HG02798 (cell line): ENCODE measurements at regions not wholly inside any gene's neighbourhood (a gene's known extent, or its start where the extent isn't known, plus 50 kb on each side); places are given as distances from the start of the nearest gene placed in this dataset.
"Not testable (repeated sequence)": the region's sequence is repeated elsewhere in the genome, so short reads cannot be mapped to it uniquely, and the experiment has no call there.

ENCODE experiments used
- ATAC-seq: cut with Tn5 transposase; IDR thresholded peaks from one replicate; pipeline ENCODE4 v1.9.1; 2021; ENCODE audit warnings: mild to moderate bottlenecking; ENCODE audit not compliant: unreplicated experiment, poor library complexity

DNA sequence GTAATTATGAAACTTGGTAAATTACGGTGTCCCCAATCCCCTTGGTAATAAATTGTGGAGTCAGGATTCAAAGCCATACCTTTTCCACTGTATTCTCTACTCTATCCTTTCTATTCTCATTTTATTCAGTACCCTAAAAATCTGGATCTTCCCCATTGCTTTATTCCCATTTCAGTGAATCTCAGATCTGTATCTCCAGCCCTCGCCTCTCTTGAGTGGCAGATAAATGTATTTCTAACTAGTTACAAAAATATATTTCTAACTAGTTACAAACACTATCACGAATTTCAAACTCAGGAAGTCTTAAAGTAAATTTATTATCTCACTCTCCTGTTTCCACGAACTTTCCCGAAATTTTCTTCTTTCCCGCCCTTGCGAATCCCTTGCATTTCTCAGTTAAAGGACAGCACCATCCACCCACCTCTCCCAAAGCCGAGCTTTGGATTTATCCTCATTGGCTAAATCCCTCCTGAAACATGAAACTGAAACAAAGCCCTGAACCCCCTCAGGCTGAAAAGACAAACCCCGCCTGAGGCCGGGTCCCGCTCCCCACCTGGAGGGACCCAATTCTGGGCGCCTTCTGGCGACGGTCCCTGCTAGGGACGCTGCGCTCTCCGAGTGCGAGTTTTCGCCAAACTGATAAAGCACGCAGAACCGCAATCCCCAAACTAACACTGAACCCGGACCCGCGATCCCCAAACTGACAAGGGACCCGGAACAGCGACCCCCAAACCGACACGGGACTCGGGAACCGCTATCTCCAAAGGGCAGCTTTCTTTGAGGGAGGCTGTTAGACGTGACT lies 164.3 kb upstream of the PABPC3 start:
- no peak for ATAC-seq

DNA sequence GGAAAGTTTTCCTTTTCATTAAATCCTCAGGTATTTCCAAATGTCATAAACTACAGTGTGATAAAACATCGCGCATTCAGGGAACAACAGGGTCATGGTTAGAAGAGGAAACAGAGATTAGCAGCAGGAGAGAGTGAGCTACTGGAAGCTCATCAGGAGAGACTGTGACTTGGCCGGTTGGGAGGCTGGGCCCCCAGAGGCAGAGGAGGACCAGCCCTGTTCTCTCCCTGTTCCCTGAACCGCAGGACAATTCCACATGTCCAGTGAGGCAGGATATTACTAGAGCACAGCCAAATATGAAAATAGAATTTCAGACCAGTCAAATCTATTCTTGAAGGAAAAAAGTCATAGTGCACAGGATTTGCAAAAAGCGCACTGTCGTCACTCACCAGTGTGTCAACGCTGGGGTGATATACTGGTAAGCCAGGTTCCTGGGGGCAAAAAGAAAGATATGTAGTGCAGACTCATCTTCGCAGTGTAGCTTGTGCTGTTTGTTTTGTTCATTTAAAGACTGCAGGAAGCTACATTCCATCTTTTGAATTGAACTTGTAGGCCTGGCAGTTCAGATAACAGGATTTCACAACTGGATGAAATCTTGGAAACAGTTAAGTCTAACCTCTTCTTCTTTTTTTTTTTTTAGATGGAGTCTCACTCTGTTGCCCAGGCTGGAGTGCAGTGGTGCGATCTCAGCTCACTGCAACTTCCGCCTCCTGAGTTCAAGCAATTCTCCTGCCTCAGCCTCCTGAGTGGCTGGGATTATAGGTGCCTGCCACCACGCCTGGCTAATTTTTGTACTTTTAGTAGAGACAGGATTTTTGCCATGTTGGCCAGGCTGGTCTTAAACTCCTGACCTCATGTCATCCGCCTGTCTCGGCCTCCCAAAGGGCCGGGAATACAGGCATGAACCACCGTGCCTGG lies 162.6 kb upstream of the PABPC3 start:
- not testable (repeated sequence) for ATAC-seq

DNA sequence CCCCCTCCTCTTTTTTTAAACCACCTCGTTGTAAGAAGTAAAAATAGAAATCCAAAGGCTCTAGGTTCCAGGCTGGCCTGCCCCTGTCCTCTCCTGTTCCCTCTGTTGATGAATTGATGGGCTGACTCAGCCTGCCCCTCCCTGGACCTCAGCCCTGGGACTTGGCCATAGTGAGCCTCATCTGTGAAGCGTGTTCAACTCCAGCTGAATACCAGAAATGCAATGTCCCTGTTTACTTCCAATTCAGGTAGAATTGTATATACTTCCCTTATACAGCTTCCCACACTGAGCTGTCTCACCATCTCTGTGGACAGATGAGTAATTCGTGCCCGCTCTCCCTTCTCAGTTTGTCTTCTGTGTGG lies 161.9 kb upstream of the PABPC3 start:
- ATAC-seq = not testable (repeated sequence)

DNA sequence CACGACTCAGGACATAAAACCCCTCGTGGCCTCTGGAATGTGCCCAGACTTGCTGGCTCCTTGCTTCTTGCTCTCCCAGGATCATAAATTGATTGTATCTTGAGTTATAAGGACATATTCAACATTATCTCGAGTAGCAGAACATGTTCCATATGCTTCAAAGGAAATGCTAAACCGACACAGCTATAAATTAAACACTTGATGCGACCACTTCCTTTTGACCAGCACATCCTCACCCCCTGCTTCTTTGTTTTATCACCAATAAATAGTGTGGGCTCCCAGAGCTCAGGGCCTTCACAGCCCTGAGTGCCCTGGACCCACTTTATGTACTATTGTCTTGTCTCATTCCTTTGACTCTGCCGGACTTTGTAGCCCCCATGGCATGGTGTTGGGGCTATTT lies 157.0 kb upstream of the PABPC3 start:
- no peak for ATAC-seq

DNA sequence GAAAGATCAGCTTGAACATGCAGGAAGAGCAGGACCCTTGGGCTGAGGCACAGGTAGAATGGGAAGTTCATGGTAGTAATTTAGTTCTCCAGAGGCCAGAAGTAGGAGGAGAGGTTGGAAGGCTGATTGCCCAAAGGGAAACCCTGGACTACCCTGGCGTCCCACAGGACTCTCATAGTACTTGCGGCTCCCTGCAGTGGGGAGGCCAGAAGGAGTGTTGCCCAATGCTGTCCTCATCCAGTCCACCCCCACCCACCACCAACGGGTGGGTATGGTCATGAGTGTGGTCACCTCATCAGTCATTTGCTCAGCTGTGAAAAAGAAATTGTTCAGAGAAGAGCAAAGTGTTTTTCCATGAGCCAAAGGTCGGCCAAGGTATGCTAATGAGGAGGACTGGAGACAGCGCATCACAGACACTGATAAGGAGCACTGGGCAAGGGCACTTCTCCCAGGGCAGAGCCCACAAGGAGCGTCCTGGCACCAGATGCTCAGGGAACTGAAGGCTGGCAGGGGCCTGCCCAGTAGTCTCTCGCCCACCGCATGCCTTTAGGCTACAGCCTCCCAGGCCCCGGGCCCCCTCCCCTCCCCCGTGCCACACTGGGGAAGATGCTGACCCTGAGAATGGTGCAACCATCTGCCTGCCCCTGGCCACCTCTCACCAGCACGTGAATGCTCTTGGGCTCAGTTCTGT lies 154.8 kb upstream of the PABPC3 start:
- not testable (repeated sequence) for ATAC-seq

DNA sequence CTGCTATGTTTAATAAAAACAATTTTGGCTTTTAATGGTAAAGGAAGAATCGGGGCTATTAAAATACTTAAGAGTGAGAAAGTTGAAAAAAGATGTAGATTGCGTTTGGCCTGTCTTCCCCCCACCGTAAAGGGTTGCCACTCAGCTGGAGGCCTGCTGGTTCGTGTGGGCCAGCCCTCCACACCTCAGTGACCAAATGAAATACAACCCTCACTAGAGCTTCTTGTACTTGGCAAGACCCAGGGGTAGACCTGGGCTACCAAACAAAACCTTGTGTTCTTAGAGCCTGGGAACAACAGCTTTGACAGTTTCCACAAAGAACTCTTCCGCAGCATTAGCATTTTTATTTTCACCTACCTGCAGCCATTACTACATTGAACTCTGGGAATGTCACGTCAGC lies 152.8 kb upstream of the PABPC3 start:
- no peak for ATAC-seq

DNA sequence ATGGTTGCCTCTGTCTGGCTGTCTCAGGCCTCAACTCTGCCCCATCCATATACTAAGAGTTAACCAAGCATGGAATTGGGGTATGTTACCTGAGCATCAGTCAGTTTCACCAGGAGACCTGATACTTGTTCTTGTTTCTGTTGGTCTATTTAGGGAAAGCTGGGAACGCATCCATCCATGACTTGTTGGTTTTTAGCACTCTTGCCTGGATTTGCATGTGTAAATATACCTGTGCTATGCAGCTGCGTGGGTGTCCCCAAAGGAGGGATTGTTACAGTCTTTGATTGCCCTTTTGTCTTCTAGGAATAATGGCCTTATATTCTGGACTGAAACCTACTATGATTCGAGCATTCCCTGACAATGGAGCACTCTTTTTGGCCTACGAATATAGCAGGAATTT lies 151.9 kb upstream of the PABPC3 start:
- ATAC-seq = not testable (repeated sequence)

DNA sequence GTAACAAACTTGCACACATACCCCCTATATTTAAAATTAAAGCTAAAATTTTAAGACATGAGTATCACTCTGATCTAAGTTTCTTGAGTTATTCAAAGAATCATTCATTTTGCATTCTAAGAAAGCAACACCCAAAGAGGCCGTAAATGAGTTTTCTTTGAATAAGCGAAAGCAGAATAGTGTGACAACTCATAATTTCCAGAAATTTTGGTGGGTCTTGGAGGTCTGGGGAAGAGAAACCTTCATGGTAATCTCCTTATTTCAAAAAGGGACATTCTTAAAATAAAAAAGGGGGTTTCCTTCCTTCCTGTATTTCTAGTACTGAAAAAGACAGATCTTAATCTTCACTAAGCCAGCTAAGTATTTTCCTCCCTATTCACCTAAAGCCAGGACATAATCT lies 147.0 kb upstream of the PABPC3 start:
- ATAC-seq = not testable (repeated sequence)

DNA sequence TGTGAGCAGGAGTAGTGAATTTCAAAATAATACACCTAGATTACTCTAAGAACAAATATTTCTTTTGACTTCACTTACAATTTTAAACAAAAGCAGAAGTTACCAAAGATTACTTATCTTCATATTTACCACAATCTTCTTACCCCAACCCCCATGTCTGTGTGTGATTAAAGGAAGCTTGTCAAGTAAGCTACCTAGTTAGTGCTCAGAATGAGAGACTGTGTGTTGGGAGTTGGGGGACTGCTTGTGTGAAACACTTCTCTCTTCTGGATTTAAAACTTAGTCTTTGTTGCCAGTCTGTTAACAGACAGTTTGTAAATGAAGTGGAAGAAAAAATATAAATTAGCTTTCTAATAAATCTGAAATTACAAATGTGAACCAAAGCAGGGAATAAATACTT lies 145.3 kb upstream of the PABPC3 start:
- not testable (repeated sequence) for ATAC-seq

DNA sequence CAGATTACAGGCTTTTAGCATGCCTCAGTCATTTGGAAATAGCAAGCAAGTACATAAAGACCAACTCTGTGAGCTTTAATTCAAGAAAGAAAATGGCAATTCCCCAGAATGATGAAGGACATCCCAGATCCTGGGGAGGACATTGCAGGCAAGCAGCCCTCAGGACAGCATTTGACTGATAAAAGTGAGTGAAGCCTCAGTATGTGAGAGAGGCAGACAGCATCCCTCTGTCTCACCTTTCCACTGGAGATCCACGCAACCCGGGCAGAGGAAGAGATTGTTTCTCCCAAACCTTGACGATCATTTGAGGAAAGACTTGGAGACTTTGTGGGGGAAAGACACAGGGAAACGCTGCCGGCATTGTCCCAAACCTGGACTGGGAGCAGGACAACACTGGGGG lies 128.0 kb upstream of the PABPC3 start:
- ATAC-seq = not testable (repeated sequence)

DNA sequence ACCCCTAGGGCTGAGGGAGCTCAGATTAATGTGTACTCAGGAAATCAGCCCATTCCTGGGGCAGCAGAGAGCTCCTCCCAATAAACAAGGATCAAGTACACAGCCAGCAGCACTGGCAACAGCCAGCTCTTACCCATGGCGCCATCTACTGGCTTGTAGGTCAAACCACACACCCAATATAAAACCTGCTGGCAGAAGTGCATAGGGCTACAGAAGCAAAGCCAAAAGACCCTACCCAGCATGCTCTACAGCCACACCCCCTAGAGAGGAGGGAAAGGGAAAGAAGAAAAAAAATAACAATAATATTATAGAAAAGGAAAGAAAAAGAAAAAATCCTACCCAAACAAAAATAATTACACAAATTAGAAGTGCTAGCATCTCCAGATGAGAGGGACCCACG lies 127.5 kb upstream of the PABPC3 start:
- not testable (repeated sequence) for ATAC-seq

DNA sequence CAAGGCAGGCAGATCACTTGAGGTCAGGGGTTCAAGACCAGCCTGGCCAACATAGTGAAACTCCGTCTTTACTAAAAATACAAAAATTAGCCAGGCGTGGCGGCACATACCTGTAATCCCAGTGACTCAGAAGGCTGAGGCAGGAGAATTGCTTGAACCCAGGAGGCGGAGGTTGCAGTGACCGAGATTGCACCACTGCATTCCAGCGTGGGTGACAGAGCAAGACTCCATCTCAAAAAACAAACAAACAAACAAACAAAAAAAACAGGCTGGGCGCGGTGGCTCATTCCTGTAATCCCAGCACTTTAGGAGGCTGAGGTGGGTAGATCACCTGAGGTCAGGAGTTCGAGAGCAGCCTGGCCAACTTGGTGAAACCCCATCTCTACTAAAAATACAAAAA lies 122.8 kb upstream of the PABPC3 start:
- not testable (repeated sequence) for ATAC-seq

DNA sequence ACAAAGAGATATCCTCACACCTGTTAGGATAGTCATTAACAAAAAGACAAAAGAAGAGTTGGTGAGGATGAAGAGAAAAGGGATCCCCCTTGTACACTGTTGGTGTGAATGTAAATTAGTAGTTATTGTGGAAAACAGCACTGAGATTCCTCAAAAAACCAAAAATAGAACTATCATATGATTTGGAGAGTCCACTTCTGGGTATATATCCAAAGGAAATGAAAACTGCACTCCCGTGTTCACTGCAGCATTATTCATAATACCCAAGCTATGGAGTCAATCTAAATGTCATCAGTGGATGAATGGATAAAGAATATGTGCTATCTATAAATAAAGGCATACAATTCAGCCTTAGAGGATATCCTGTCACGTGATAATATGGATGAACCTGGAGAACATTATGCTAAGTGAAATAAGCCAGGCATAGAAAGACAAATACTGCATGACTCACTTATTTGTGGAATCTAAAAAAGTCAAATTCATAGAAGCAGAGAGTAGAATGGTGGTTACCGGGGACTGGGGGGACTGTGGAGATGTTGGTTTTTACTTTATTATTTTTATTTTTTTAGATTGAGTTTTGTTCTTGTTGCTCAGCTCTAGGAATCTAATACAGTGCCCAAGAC lies 114.6 kb upstream of the PABPC3 start:
- not testable (repeated sequence) for ATAC-seq

DNA sequence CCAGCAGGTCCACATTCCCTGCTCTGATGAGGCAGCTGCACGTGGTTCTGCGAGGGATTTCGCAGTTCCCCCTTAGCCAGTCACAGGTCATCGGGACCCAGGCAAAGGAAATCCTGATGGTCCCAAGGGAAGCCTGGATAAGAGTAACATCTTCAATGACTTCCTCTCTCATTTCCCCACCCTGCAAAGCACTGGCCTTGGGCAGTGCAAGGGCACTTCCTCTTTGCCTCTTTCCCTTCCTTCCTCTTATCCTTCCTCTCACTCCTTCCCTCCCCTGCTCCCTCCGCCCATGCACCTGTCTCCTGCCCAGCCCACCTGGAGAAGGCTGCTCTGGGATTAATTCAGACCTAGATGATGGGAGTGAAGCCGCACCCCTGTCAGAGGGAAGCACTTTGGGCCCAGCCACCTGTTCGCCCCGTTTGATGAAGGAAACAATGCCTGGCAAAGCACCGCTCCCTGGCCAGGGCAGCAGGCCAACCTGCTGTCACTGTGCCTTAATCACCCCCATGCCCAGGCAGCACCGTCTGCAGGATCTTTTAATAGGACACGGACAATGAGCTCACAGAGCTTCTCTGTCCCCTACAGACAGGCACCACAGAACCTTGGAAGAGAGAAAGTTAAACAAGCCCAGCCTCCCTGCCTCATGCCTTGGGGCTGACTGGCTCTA lies 113.5 kb upstream of the PABPC3 start:
- no peak for ATAC-seq

DNA sequence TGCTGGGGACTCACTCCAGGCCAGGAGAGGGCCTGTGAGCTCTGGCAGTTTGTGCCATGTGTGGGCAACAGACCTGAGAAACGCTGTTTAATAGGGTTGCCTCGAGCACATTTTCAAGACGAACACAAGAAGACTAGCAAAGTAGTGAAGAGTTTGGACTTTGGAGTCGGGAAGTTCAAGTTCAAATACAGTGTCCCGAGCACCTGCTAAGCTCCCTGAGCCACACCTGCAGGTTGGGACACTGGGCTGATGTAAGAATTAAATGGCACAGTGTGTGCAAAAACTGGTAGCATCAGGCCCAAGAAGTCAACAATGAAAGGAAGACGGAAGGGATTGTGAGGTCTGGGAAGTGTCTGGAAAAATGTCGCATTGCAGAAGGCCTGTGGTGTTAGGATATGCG lies 112.8 kb upstream of the PABPC3 start:
- no peak for ATAC-seq

DNA sequence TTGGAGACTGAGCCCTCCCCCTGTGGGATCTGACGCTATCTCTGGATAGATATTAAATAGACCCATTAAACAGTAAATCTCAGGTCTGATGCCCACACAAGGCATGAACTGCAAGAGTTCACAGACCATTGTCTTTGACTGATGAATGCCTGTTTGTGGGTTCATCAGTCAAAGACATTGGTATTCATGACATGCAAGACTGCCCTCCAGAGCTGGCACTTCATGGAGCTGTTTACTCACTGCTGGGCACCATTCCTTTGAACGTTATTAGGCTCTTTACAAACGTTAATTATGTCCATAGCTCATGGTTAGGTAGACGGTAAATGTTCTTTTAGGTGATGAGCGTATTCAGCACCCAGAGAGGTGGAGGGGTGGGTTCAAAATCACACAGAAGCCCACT lies 111.8 kb upstream of the PABPC3 start:
- no peak for ATAC-seq

DNA sequence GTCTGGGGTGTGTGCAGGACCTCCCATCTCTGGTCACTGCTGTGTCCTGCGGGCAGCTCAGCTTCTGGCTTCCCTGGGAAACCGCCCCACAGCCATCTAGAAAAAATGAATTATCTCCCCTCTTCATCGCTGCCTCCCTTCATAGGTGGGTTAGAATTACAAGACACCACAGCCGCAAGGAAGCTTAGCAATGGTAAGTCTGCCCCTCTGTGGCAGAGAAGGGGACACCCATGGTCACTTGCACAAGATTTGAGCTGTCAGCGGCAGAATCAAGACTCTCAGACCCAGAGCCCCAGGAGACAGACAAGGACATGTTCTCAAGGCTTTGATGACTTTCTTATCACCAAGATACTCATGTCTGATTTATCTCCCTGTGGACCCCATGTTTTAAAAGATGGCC lies 110.8 kb upstream of the PABPC3 start:
- no peak for ATAC-seq

DNA sequence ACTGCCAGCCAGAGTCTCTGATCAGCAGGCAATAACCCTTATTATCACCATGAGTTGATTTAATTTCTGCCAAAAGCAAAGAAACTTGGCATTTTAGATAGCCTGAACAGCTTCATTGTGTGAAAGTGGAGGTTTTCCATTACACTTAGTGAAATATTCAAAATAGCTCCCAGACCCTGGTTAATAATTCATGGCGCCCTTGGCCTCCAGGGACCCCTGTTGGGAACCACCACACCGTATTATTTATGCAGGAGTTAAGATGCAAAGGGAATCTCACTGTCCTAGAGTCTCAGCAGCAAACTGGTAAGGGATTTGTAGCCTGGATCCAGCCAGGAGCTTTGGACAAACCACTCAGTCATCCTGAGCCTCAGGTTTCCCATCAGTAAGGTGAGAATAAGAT lies 110.0 kb upstream of the PABPC3 start:
- ATAC-seq = no peak

DNA sequence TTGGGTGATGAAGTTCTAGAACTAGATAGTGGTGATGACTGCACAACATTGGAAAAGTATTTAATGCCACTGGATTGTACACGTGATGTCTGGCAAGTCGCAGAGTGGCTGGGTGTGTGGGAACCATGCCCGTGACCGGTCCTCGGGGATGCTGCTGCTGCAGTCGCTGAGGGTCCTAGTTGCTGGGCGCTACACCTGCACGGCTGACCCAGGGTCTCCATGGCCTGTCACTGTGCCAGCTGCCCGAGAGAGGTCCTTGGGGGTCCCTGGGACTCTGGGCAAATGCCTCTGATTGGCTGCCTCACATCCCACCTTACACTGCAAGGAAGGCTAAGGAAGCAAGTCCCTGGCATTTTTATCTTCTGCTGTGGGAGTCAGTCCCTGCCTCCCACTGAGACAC lies 109.1 kb upstream of the PABPC3 start:
- ATAC-seq = no peak

DNA sequence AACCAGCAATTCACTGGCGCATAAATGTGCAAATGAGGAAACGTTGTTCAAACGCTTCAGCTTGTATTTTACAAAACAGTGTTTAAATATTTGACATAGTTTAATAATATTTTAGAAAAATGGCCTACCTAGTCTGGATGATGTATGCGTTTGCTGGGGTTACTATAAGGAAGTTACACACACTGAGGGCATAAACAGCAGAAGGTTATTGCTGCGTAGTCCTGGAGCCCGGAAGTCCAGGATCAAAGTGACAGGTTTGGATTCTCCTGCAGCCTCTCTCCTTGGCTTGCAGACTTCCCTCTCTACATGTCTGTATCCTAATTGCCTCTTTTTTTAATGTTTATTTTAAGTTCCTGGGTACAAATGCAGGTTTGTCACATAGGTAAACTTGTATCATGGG lies 106.0 kb upstream of the PABPC3 start:
- not testable (repeated sequence) for ATAC-seq
